HK-2 (cell line): ENCODE measurements at regions not wholly inside any gene's neighbourhood (a gene's known extent, or its start where the extent isn't known, plus 50 kb on each side); places are given as distances from the start of the nearest gene placed in this dataset.
A peak's percentile ranks its signal among the peaks of the same experiment; 100 is the strongest.

Experiments
- DNase-seq: peaks from one replicate; pipeline ENCODE4 v3.0.0-alpha.2; 2018; ENCODE audit not compliant: unreplicated experiment

DNA sequence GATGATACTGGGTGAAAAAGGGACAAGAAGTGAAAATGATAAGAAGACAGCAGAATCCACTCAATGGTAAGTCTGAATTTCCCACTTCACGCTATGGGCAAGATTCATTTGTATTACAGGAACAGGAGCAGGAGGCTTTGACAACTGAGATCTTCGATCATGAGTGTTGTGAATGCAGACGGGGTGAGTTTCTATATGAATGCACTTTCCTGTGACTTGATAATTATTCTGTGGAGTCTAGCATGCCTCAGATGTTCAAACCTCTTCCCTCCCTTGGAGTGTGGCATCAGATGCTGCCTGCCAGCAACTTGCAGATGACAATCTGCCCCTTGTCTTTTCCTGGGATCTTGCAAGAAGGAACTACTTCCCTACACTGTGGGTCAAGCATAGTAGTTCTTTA is 225.4 kb downstream of the HLX start:
- DNase-seq, result no peak

DNA sequence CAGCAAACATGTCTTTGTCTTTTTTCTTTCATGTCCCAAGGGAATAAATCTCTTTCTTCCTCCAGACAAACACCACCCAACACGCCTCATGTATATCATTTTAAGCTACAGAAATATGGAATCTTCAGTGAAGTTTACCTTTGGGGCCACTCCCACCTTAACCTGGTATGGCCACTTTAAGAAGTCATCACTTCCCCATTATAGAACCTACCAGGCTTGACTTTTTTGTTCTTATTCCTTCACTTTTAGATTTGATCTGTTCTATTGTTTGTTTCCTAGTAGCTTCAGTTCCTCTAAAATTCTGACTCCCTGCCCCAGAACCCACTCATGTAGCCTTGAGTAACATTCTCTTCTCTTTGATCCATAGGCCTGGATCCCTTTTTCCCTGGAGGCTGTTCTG is 226.3 kb downstream of the HLX start:
- no peak for DNase-seq

DNA sequence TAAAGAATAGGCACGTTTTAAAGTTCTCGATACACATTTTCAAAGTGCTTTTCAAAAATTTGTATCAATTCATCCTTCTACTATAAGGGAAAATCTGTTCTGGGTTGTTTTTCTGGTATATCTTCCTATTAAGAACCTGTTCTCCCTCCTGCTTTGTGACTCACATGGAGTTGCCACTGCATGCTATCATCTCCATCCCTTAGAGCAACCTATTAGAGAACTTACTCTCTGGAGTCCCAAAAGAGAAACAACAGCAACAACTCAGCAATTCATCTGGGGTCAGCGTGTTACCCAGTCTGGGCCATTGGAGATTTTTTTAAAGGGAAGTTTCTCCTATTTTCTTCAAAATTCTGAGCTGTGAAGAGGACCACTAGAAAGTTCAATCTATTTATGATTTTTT is 227.4 kb downstream of the HLX start:
- DNase-seq, result no peak

DNA sequence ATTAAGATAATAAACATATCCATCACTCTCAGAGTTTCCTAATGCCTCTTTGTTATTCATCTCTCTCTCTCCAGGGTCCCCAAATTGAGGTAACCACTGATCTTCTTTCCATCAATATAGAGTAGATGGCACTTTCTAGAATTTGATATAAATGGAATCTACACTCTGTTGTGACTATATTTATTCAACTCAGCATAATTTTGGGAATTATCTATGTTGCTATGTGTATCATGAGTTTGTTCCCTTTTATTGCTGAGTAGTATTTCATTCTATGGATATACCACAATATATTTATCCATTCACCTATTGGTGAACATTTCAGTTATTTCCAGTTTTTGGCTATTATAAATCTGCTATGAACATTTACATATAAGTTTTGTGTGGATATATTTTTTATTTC is 230.7 kb downstream of the HLX start:
- DNase-seq, result no peak

DNA sequence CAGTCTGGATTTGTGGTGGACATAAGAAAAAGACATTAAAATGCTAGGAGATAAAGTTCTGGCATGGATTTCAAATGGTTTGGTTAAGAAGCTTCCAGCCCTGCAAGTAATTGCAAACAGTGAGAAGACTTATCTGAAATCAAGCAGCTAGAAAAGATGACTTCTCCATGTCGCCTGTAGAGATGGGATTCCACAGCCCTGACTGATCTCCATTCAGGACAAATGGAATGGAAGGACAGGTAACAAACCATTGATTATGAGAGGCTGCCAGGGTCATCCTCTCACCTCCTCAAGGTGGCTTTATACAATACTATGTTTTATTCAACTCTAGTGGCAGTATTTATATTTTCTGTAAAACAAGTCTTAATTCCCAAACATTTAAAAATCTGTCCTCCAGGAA is 237.9 kb downstream of the HLX start:
- DNase-seq, result no peak

DNA sequence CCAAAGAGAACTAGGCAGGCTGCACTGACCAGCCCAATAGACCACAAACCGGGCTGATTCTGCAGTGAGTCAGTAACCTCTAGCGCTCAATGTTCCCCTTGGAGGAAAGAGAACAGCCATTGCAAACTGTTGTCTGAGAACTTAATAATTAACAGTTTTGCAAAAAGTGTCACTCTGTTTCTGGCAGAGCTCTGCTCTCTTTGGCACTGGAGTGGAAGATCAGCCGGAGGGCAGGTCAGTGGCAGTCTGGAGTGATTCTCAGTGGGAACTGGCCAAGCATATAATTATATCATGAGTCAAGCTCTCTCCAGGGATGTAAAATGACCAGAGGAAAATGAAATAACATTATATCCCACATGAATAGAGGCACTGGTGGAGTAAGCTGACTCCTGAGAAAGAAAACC is 238.3 kb downstream of the HLX start:
- peak; percentile 85 for DNase-seq

DNA sequence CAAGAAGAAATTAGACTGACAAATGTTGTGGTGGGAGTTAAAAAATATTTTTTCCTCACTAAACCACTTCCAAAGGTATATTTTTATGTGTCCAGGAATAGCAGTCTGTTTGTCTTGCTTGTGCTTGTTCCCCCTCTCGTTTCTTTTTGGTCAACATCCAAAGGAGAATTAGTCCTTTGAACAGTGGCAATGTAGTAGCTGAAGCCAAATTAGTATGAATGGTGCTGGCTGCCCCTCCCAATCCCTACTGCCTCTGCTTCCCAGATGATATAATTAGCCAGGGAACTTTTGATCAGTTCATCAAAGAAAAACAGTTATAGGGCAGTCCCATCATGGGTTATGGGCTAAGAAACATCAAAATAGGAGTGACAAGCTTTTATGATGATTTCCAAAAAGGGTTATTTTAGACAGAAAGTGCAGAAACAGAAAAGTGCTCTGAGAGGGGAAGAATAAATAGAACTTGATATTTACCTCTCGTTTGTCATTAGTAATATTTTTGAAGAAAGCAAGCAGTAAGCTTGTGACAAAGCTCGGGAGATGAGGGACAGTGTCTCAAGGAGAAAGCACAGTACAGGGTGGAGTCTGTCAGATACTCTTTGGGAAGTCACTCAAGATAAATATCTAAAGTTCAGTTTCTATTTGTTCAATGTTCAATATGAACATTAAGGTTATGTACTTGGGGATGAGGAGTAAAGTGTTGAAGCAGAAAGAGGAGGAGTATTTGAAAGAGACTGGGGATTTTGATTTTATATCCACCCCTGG is 239.1 kb downstream of the HLX start:
- DNase-seq, result no peak

DNA sequence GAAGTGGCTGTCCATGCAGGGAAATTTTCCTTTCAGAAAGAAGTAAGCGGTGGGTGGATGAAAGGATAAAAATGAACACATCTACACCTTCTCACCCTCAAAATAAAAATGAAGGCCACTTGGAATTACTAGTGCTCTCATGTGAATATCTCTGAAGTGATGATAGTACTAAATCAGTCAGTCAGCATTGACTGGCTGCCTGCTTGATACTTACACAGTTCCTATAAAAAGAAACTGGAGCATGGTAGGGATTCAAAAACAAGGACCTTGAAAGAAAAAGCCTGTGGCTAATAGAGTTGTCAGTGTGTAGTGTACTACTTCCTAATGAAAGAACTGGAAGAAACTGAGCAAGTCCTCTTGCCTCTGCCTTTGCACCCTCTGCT is 239.7 kb downstream of the HLX start:
- DNase-seq, result no peak

DNA sequence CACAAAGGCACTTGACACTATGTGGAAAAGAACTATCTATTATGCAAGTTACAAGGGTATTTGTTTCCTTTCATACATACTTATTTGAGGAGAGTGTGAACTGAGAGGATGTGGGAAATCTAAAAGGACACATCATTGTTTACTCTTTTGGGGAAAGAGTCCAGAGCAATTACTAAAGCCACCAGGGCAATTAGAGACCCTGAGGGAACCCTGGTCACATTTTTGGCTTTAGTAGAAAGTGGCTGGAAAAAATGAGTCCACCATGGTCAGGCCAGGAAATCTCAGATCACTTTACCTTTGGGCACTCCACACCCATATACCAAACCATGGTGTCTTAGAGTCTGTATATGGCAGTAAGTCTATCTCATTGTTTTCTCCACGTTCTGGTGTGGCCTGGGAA is 243.3 kb downstream of the HLX start:
- no peak for DNase-seq

DNA sequence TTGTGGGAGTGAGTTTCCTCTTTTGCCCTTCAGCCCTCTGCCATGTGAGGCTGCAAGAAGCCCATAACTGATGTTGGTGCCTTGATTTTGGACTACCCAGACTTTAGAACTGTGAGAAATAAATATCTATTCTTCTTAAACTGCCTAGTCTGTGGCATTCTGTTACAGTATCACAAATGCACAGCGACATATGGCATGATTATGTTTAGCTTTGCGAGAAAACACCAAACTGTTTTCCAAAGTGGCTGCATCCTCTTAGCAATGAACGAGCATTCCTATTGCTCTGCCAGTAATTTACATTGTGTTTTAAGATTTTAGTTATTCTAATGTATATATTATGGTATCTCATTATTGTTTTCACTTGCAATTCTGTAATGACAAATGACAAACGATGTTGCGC is 246.7 kb downstream of the HLX start:
- DNase-seq, result no peak

DNA sequence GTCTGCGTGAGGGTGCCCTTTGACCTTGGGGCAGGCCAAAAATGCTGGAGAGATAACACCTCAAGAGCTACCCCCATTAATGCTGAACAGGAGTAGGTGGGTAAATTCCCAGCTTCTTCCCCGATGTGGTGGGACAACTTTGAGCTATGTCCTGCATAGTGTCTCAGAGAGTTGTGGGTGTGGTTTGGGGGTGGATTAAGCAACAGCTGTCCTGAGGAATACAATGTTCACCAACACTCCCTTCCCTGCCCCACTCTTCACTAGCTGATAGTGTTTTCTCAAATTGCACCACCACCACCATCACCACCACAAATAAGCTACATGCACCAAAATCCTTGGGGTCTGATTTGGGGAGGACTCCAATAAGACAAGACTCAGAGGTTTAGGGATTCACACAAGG is 258.4 kb downstream of the HLX start:
- no peak for DNase-seq

DNA sequence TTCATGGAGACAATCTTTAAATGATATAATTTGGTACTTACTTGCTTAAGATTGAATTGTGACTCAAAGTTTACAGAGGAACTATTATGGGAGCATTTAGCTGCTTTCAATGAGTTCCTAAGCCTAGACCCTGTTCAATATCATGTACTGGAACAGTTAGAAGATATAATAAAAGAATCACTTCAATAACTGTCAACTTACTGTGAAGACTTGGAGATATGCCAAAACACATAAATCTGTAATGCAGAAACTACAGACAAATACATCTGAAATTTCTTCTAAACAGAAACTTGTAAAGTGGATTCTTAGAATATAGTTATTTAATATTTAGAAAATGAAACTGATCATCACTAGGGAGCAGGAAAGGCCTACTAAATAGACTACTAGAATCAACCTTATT is 259.3 kb downstream of the HLX start:
- no peak for DNase-seq

DNA sequence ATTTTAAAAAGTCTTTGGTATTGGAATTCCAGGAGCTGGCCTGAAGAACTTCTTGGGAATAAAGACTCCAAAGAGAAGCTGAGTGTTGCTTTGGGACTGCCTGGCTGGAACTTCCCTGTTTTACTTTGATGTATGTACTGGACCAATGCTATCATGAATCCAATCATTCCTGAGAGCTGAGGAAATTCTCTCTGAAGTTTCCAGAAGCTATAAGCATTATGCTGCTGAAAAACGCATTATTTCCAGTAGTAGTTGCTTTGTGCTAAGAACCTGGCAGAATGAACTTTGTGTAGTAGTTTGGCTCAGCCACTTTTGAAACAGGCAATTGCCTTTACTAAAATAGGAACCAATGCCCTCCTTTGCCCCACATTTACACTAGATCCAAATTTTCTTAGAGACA is 260.7 kb downstream of the HLX start:
- DNase-seq, result no peak

DNA sequence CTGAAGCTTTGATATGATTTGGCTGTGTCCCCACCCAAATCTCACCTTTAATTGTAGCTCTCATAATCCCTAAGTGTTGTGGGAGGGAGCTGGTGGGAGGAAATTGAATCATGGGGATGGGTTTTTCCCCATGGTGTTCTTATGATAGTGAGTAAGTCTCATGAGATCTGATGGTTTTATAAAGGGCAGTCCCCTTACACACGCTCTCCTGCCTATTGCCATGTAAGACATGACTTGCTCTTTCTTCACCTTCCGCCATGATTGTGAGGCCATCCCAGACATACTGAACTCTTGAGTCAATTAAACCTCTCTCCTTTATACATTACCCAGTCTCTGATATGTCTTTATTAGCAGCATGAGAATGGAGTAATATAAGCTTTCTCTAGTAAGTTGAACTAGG is 261.9 kb downstream of the HLX start:
- DNase-seq, result no peak

DNA sequence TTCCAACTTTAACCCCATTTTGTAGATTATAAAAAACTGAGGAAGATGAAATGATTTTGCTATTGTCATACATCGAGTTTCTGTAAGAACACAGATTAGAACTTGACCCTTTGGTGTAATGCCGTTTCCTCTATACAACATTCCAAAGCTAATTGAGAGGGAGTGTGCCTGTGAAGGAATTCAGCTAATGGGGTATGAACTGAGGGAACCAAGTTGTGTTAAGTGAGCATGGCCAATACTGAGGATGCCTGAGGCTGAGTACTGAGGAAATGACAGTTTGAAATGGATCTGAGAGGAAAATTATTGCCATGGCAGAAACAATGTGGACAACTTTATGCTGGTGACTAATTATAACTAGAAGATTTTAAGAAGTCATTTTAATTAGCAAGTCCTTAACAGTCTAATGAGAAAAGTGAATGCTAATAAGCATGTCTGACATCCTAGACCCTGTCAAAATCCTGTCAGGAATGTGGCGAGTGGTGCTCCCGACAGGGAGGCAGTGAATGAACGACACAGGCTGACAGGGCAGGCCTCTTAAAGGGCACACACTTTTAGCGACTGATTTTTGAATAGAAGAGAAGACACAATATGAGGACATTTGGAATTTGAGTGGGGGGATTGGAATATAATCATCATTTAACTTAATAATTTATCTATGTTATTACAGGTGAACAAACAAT is 262.5 kb downstream of the HLX start:
- DNase-seq, result no peak

DNA sequence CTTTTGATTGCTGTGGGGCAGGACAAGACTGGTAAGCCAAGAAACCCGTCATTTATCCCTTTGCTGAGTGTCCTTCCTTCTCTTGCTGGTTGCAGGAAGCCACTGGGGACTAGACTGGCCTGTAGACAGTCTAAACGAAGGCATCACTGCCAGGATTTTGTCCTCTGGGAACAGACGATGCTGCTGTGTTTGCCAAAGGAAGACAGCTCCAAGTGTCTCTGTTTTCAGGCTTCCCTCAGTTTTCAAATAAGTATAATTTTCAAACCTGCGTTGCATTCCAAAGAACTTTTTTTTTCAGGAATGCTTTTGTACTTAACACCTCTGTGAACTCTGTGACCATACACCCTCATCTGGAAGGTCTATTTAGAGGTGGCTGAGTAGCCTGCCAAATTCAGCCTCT is 269.4 kb downstream of the HLX start:
- no peak for DNase-seq

DNA sequence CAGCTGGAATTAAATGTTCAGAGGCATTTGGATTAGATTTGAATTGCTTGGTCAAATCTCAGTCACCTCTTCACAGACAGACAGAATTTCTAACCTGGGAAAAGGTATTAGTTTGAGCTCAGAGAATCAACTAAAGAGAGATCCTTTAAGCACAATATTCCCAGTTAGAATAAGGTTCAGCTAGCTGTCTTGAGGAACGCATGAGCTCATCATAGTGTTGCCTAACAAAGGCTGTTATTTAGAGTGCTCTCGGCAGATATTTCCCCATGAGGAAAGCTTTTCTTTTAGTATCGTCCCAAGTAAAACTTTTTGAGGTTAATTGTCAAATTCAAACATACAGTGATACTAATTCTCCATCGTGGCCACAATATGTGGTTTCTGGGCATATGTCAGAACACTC is 269.9 kb downstream of the HLX start:
- DNase-seq, result no peak

DNA sequence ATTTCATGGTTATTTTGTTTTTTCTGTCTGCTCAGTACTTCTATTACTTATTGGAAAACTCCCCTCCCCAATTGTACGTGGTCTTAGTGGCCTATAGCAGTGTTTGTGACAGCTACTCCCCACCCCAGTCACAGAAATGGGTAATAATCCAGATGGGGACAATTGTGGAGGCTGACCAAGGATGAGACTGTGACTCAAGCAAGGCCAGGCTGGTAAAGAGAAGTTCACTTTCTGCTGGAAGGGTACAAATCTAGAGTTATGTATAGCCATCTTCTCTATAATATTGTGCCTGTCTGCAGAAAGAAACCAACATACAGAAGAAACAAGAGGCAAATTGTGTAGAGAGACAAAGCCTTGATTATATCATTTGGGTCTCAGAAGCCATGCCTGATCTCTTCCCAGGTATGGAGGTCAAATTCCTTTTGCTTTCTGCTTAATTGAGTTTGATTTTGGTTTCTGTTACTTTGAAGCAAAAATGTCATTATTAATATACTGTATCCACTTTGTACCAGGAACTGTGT is 270.4 kb downstream of the HLX start:
- no peak for DNase-seq

DNA sequence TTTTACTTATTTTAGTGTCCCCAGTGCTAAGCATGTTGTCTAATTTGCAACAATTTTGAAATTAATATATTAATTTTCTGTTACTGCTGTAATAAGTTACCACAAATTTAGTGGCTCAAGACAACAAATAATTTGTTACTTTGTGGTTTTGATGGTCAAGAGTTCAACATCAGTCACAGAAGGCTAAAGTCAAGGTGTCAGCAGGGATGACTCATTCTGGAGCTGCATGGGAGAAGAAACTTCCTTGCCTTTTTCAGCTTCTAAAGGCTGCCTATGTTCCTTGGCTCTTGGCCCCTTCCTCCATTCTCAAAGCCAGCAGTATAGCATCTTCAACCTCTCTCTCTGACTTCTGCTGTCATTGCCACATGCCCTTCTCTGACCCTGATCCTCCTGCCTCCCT is 271.8 kb downstream of the HLX start:
- DNase-seq, result no peak

DNA sequence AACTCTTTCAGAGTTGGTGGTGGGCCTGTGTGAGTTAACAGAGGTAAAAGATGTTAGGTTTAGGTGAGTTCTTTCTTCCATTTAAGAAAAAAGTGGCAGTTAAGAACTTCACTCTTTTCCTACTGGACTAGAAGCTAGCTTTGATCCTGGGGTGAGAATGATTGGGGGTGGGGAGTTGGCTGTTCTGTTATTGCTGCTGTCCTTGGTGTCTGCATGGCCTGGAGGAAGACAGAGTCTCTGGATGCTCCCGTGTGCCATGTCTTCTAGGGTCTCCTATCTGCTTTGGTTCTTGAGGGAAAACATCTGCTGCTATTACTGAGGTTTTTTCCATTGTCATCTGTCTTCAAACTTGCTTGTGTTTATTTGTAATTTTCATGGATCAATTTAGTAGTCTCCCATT is 275.7 kb downstream of the HLX start:
- no peak for DNase-seq

DNA sequence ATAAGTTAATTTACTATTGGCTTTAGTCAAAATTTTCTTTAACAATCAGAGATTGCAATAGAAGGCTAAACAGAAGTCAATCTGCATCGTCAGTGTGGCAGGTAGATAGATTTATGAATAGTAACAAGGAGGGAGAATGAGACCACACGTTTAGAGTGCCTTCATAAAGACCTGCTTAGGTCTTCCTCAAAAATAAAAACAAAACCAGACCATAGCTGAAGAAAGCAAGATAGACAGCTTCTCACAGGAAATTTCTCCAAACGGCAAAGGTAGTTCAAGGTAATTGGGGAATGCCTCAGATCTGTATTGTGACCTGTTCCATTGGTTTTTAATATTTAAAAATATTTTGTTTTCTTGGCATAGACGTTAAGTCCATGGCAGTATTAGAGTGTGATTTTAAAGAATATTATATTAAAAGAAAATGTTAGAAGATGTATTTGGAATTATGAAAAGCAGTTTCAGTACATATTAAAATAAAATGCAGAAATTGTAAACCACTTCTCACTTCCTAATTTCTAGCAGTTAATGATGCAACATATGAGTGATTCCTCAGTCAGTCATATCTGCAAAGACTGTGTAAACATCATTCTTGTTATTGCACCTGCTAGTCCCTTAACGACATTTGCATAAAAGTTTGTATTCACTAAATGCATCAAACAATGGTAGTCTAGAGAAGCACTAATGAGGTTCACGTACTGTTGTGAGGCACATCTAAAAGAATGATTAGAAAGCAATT is 278.0 kb downstream of the HLX start:
- no peak for DNase-seq

DNA sequence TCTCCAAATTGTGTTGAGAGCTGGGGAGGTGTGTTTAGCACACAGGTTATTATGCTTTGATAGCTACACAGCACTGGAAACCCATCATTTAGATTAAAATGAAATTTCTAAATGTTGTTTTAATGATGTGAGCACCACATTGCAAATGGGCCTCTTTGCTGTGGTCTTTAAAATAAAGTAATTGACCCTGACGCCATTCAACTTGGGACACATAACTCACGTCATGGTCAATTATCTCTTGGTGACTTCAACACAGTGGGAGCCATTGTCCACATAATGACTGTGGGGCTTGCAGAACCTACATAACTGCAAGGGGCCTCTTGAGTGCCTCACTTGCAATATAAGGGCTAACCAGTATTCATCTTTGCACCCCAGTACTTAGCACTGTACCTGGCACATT is 280.4 kb downstream of the HLX start:
- no peak for DNase-seq

DNA sequence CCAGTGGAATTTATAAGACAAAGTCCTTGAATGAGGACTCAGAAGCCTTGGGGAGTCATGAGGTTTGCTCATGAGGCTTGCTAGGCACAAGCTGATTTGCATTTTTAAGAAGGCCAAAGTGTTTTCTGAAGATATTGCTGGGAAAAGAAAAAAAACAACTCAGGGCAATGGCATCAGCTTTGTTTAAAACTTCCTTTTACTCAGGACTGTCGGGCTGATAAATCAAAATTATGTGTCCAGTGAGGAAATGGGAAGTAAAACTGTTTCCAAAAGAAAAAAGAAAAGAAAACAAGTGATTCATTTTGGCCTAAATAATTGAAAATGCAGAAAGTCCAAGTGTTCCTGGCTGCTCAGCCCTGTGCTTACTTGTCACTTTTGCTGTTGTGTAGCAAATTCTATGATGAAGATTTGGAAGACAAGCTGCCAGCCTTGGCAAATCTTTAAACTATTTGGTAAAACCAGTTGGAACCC is 282.4 kb downstream of the HLX start:
- no peak for DNase-seq
